ENCODE measurements at regions not wholly inside any gene's neighbourhood (a gene's known extent, or its start where the extent isn't known, plus 50 kb on each side); places are given as distances from the start of the nearest gene placed in this dataset.
A peak's percentile ranks its signal among the peaks of the same experiment; 100 is the strongest.

DNA sequence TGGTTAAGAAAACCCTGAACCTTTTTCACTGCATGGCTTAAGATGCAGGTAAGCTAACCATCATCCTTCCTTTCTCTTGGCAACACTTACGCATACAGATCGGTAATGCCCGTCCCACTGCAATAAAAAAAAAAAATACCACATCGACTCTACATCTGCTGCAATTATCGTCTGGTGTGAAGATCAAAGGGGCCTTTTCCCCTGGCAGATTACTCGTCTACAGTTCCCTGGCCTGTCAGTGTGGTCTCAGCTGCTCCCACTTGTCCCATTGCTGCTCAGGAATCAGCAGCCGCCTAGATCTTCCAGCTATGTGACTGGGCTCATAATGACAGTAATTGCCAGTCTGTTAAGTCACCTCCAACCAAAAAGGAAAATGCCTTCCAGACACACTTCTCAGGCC is 133.1 kb downstream of the SETD4 start:
- H3K9me3 Mint-ChIP-seq: no peaks in the 10 kb centered on the region
- ChIA-PET CTCF (no interaction called here), POLR2A (interaction anchor here (0.7 kb wide), 1 partner anchor 477 kb away, joined by 3 read pairs; no protein-coding TSS in a partner anchor)

DNA sequence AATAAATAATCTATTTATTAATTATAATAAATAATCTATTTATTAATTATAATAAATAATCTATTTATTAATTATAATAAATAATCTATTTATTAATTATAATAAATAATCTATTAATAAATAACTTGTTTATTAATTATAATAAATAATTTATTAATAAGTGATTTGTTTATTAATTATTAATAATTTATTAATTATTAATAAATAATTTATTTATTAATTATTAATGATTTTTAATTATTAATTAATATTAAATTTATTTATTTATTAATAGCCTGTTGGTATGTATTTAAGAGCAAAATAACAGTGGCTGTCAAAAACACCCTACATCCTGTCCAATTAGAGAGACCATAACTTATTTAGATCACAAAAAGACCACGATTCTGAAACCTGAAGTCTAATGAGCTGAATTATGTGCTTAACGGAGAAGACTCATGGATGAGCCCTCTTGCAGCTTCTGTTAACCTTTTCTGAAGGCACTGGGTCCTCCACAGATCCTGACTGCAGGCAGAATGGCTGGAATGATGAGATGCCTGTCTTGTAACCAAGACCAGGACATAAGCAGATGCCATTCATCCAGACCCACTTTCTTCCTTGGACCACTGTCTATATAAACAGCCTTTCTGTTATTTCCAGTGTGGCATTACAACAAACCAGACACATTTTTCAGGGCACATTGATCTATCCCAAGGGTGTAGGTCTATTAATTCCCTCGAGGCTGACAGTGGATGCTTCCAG is 134.2 kb downstream of the SETD4 start:
- DNase-seq (no peak), ATAC-seq (no peak)
- Mint-ChIP-seq H3K27ac (no peak overlapping the region), H3K4me1 (ENCODE audit: low read depth) (no peaks in the 10 kb centered on the region), H3K4me3 (no peak overlapping the region), H3K9me3 (no peaks in the 10 kb centered on the region), H3K27me3 (peaks cover 17% of the 10 kb centered on the region), H3K36me3 (ENCODE audit: low read depth) (no peaks in the 10 kb centered on the region)
- TF ChIP-seq, protein P1, sequence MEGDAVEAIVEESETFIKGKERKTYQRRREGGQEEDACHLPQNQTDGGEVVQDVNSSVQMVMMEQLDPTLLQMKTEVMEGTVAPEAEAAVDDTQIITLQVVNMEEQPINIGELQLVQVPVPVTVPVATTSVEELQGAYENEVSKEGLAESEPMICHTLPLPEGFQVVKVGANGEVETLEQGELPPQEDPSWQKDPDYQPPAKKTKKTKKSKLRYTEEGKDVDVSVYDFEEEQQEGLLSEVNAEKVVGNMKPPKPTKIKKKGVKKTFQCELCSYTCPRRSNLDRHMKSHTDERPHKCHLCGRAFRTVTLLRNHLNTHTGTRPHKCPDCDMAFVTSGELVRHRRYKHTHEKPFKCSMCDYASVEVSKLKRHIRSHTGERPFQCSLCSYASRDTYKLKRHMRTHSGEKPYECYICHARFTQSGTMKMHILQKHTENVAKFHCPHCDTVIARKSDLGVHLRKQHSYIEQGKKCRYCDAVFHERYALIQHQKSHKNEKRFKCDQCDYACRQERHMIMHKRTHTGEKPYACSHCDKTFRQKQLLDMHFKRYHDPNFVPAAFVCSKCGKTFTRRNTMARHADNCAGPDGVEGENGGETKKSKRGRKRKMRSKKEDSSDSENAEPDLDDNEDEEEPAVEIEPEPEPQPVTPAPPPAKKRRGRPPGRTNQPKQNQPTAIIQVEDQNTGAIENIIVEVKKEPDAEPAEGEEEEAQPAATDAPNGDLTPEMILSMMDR (IDR thresholded peaks at IDR 0.05): no peak
- ChIA-PET CTCF (no interaction called here), POLR2A (interaction anchor here (0.7 kb wide), 1 partner anchor 476 kb away, joined by 3 read pairs; no protein-coding TSS in a partner anchor)
- intact Hi-C loops (cut with micrococcal nuclease): no loop called here

More for the DNA sequence above, 133.1 kb downstream of the SETD4 start:
- H3K36me3 Mint-ChIP-seq (ENCODE audit: low read depth): no peaks in the 10 kb centered on the region
- ATAC-seq (no peak), DNase-seq (no peak)
- no peak overlapping the region for H3K4me3 Mint-ChIP-seq
- peaks cover 17% of the 10 kb centered on the region for H3K27me3 Mint-ChIP-seq
- TF ChIP-seq, protein P1 (IDR thresholded peaks at IDR 0.05): no peak
- intact Hi-C loops (cut with micrococcal nuclease): no loop called here
- H3K27ac Mint-ChIP-seq: no peak overlapping the region
- no peaks in the 10 kb centered on the region for H3K4me1 Mint-ChIP-seq (ENCODE audit: low read depth)

DNA sequence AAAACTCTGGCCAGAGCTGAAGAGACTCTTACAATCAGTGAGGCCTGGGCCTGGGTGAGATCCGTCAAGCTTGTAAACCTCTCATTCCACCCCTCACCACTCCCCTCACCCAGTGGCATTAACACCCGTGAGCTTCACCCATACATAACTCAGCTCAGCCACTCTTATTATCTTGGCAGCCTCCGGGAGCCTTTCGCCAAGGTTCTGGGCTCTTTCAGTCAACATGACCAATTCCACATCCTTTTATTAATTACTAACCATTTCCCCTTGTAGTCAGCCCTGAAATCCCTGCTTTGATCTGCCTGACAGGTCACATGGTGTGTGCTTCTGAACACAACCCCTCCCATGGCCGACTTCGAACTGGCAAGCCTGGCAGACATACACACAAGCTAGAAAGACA is 134.8 kb downstream of the SETD4 start:
- no peak overlapping the region for H3K27ac Mint-ChIP-seq
- intact Hi-C loops (cut with micrococcal nuclease): no loop called here
- H3K36me3 Mint-ChIP-seq (ENCODE audit: low read depth): no peaks in the 10 kb centered on the region
- H3K9me3 Mint-ChIP-seq: no peaks in the 10 kb centered on the region
- CTCF ChIA-PET: interaction anchor here (0.9 to 1.0 kb wide), 2 partner anchors 13 to 1233 kb away, joined by 3 to 4 read pairs; no protein-coding TSS in a partner anchor
- POLR2A ChIA-PET: no interaction called here
- TF ChIP-seq, protein P1 (IDR thresholded peaks at IDR 0.05): no peak
- peaks cover 21% of the 10 kb centered on the region for H3K27me3 Mint-ChIP-seq
- DNase-seq (peak; percentile 17), ATAC-seq (peak; percentile 37)
- H3K4me1 Mint-ChIP-seq (ENCODE audit: low read depth): no peaks in the 10 kb centered on the region
- no peak overlapping the region for H3K4me3 Mint-ChIP-seq

DNA sequence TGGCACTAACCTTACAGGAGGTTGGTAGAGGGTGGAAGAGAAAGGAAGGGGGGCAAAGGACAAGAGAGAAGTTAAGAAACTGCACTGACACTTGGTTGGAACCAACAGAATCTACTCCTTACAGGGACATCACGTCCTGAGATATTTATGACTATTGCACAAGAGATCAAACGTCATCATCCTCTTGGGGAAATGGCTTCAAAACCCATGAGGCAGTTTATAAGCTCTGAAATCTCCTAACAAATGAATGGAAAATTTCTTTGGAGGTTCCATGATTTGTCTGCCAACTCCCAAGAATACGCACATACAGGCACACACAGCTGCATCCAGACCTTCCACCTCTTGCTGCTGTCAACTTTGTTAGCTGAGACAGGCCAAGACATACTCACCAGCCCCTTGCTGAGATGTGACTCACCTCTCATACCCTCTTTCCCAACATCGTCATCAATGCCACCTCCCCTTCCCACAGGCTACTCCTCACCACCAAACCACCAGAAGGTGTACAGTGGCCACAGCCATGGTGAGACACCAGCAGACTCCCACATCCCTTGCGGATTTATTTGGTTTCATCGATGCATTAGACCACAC is 135.5 kb downstream of the SETD4 start:
- DNase-seq: peak; percentile 21
- no peaks in the 10 kb centered on the region for H3K4me1 Mint-ChIP-seq (ENCODE audit: low read depth)
- no peak overlapping the region for H3K27ac Mint-ChIP-seq
- intact Hi-C loops (cut with micrococcal nuclease): no loop called here
- ATAC-seq: peak; percentile 53
- H3K36me3 Mint-ChIP-seq (ENCODE audit: low read depth): no peaks in the 10 kb centered on the region
- H3K9me3 Mint-ChIP-seq: no peaks in the 10 kb centered on the region
- POLR2A ChIA-PET: interaction anchor here (0.7 kb wide), 1 partner anchor 264 kb away, joined by 3 read pairs; no protein-coding TSS in a partner anchor
- TF ChIP-seq, protein P1 (IDR thresholded peaks at IDR 0.05): no peak
- CTCF ChIA-PET: interaction anchor here (0.9 to 1.0 kb wide), 2 partner anchors 12 to 1232 kb away, joined by 3 to 4 read pairs; no protein-coding TSS in a partner anchor
- peaks cover 21% of the 10 kb centered on the region for H3K27me3 Mint-ChIP-seq
- no peak overlapping the region for H3K4me3 Mint-ChIP-seq

DNA sequence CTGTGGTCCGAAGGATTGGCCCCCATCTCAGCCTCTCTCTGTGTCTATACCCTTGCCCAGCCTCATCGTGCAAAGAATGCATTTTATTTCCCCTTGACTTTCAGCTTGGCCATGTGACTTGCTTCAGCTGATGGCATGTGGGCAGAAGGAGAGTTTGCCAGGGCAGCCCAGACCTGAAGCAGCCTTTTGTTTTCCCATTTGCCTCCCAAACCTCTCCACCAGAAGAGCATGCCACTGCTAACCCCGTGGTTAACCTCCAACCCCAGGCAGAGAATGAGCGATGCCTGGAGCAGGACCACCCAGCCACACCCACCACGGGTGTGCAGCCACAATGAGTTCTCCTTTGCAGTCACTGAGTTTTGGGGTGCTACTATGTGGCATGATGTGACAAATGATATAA is 136.4 kb downstream of the SETD4 start:
- Mint-ChIP-seq H3K4me1 (ENCODE audit: low read depth) (no peaks in the 10 kb centered on the region), H3K4me3 (no peak overlapping the region), H3K36me3 (ENCODE audit: low read depth) (no peaks in the 10 kb centered on the region), H3K27me3 (peaks cover 23% of the 10 kb centered on the region), H3K9me3 (no peaks in the 10 kb centered on the region), H3K27ac (no peak overlapping the region)
- CTCF ChIA-PET: no interaction called here
- DNase-seq (no peak), ATAC-seq (no peak)
- POLR2A ChIA-PET: no interaction called here
- TF ChIP-seq, protein P1 (IDR thresholded peaks at IDR 0.05): no peak
- intact Hi-C loops (cut with micrococcal nuclease): no loop called here

All from activated CD8-positive, alpha-beta T cell treated with anti-CD3 and anti-CD28 coated beads for 36 hours (primary cell).